ENCODE measurements at regions not wholly inside any gene's neighbourhood (a gene's known extent, or its start where the extent isn't known, plus 50 kb on each side); places are given as distances from the start of the nearest gene placed in this dataset.

GRCh38 chr6:44656691-44657090, 269.2 kb downstream of the CDC5L start:
- no peaks in the 10 kb centered on the region for H3K36me3 Mint-ChIP-seq (ENCODE audit: low read depth)
- ChIA-PET CTCF (interaction anchor here (1.2 to 3.0 kb wide), 8 partner anchors 10 to 1274 kb away, joined by 3 to 20 read pairs (median 6); no protein-coding TSS in a partner anchor), POLR2A (no interaction called here)
- DNase-seq: no peak
- H3K27me3 Mint-ChIP-seq: peaks cover 8% of the 10 kb centered on the region
- H3K4me1 Mint-ChIP-seq: peaks cover 9% of the 10 kb centered on the region
- no peak overlapping the region for H3K27ac Mint-ChIP-seq
- peaks cover 5% of the 10 kb centered on the region for H3K9me3 Mint-ChIP-seq
- H3K4me3 Mint-ChIP-seq: no peak overlapping the region

GRCh38 chr6:44657206-44657819, 269.8 kb downstream of the CDC5L start:
- Mint-ChIP-seq H3K4me1 (peaks cover 9% of the 10 kb centered on the region), H3K4me3 (no peak overlapping the region), H3K36me3 (ENCODE audit: low read depth) (no peaks in the 10 kb centered on the region), H3K27ac (no peak overlapping the region), H3K9me3 (peaks cover 5% of the 10 kb centered on the region), H3K27me3 (peaks cover 8% of the 10 kb centered on the region)
- no peak for DNase-seq
- ChIA-PET POLR2A (no interaction called here), CTCF (interaction anchor here (1.8 to 3.0 kb wide), 3 partner anchors 10 to 27 kb away, joined by 6 to 20 read pairs (median 9); no protein-coding TSS in a partner anchor)

- Mint-ChIP-seq H3K27ac (no peak overlapping the region), H3K36me3 (ENCODE audit: low read depth) (no peaks in the 10 kb centered on the region), H3K4me1 (peaks cover 9% of the 10 kb centered on the region), H3K9me3 (peaks cover 5% of the 10 kb centered on the region), H3K4me3 (no peak overlapping the region), H3K27me3 (peaks cover 5% of the 10 kb centered on the region)
- no peak for DNase-seq
- ChIA-PET POLR2A (no interaction called here), CTCF (interaction anchor here (1.4 kb wide), 1 partner anchor 183 kb away, joined by 3 read pairs; no protein-coding TSS in a partner anchor)
Observed at GRCh38 chr6:44658571-44658970, 271.1 kb downstream of the CDC5L start.

- peaks cover 5% of the 10 kb centered on the region for H3K9me3 Mint-ChIP-seq
- no peaks in the 10 kb centered on the region for H3K36me3 Mint-ChIP-seq (ENCODE audit: low read depth)
- ChIA-PET CTCF (interaction anchor here (0.9 to 2.0 kb wide), 3 partner anchors 12 to 1055 kb away, joined by 3 to 5 read pairs (median 3); no protein-coding TSS in a partner anchor), POLR2A (no interaction called here)
- H3K27ac Mint-ChIP-seq: no peak overlapping the region
- no peak for DNase-seq
- no peaks in the 10 kb centered on the region for H3K27me3 Mint-ChIP-seq
- H3K4me3 Mint-ChIP-seq: no peak overlapping the region
- H3K4me1 Mint-ChIP-seq: peaks cover 9% of the 10 kb centered on the region
Observed at GRCh38 chr6:44659726-44660125, 272.2 kb downstream of the CDC5L start.

- POLR2A ChIA-PET: no interaction called here
- Mint-ChIP-seq H3K4me1 (peaks cover under 1% of the 10 kb centered on the region), H3K4me3 (no peak overlapping the region), H3K27ac (no peak overlapping the region), H3K9me3 (peaks cover 5% of the 10 kb centered on the region), H3K36me3 (ENCODE audit: low read depth) (no peaks in the 10 kb centered on the region), H3K27me3 (no peaks in the 10 kb centered on the region)
- DNase-seq: no peak
- CTCF ChIA-PET: interaction anchor here (2.0 kb wide), 1 partner anchor 13 kb away, joined by 5 read pairs; no protein-coding TSS in a partner anchor
Observed at GRCh38 chr6:44660561-44661220, 273.2 kb downstream of the CDC5L start.

GRCh38 chr6:44661221-44662008, 273.9 kb downstream of the CDC5L start:
- H3K4me1 Mint-ChIP-seq: no peaks in the 10 kb centered on the region
- H3K27me3 Mint-ChIP-seq: no peaks in the 10 kb centered on the region
- no peak overlapping the region for H3K27ac Mint-ChIP-seq
- peaks cover 5% of the 10 kb centered on the region for H3K9me3 Mint-ChIP-seq
- H3K4me3 Mint-ChIP-seq: no peak overlapping the region
- POLR2A ChIA-PET: no interaction called here
- DNase-seq: no peak
- H3K36me3 Mint-ChIP-seq (ENCODE audit: low read depth): no peaks in the 10 kb centered on the region
- CTCF ChIA-PET: no interaction called here

- no peak for DNase-seq
- no peaks in the 10 kb centered on the region for H3K27me3 Mint-ChIP-seq
- no peak overlapping the region for H3K4me3 Mint-ChIP-seq
- no peak overlapping the region for H3K27ac Mint-ChIP-seq
- peaks cover 5% of the 10 kb centered on the region for H3K9me3 Mint-ChIP-seq
- ChIA-PET CTCF (interaction anchor here (0.6 to 1.3 kb wide), 3 partner anchors 9 to 1260 kb away, joined by 3 read pairs; no protein-coding TSS in a partner anchor), POLR2A (no interaction called here)
- H3K4me1 Mint-ChIP-seq: no peaks in the 10 kb centered on the region
- H3K36me3 Mint-ChIP-seq (ENCODE audit: low read depth): no peaks in the 10 kb centered on the region
Observed at GRCh38 chr6:44662461-44663121, 275.1 kb downstream of the CDC5L start.

GRCh38 chr6:44663860-44664634, 276.5 kb downstream of the CDC5L start:
- H3K4me1 Mint-ChIP-seq: no peaks in the 10 kb centered on the region
- ChIA-PET CTCF (interaction anchor here (1.0 to 1.3 kb wide), 2 partner anchors 8 to 10 kb away, joined by 3 to 5 read pairs; no protein-coding TSS in a partner anchor), POLR2A (no interaction called here)
- no peaks in the 10 kb centered on the region for H3K36me3 Mint-ChIP-seq (ENCODE audit: low read depth)
- no peaks in the 10 kb centered on the region for H3K27me3 Mint-ChIP-seq
- DNase-seq: no peak
- H3K9me3 Mint-ChIP-seq: no peaks in the 10 kb centered on the region
- H3K27ac Mint-ChIP-seq: no peak overlapping the region
- no peak overlapping the region for H3K4me3 Mint-ChIP-seq

- Mint-ChIP-seq H3K27ac (no peak overlapping the region), H3K36me3 (ENCODE audit: low read depth) (no peaks in the 10 kb centered on the region), H3K27me3 (no peaks in the 10 kb centered on the region), H3K9me3 (no peaks in the 10 kb centered on the region), H3K4me3 (no peak overlapping the region), H3K4me1 (no peaks in the 10 kb centered on the region)
- POLR2A ChIA-PET: no interaction called here
- no peak for DNase-seq
- CTCF ChIA-PET: interaction anchor here (1.3 kb wide), 1 partner anchor 9 kb away, joined by 5 read pairs; no protein-coding TSS in a partner anchor
Observed at GRCh38 chr6:44664716-44665115, 277.2 kb downstream of the CDC5L start.

GRCh38 chr6:44665143-44665542, 277.6 kb downstream of the CDC5L start:
- Mint-ChIP-seq H3K4me3 (no peak overlapping the region), H3K27me3 (no peaks in the 10 kb centered on the region), H3K9me3 (no peaks in the 10 kb centered on the region), H3K4me1 (no peaks in the 10 kb centered on the region), H3K36me3 (ENCODE audit: low read depth) (no peaks in the 10 kb centered on the region), H3K27ac (no peak overlapping the region)
- CTCF ChIA-PET: no interaction called here
- POLR2A ChIA-PET: no interaction called here
- DNase-seq: no peak

- no peak overlapping the region for H3K27ac Mint-ChIP-seq
- ChIA-PET CTCF (no interaction called here), POLR2A (no interaction called here)
- DNase-seq: no peak
- H3K4me1 Mint-ChIP-seq: no peaks in the 10 kb centered on the region
- no peak overlapping the region for H3K4me3 Mint-ChIP-seq
- no peaks in the 10 kb centered on the region for H3K36me3 Mint-ChIP-seq (ENCODE audit: low read depth)
- no peaks in the 10 kb centered on the region for H3K27me3 Mint-ChIP-seq
- no peaks in the 10 kb centered on the region for H3K9me3 Mint-ChIP-seq
Observed at GRCh38 chr6:44665683-44666082, 278.2 kb downstream of the CDC5L start.

GRCh38 chr6:44666324-44666723, 278.8 kb downstream of the CDC5L start:
- ChIA-PET POLR2A (no interaction called here), CTCF (interaction anchor here (4.7 kb wide), 1 partner anchor 10 kb away, joined by 20 read pairs; no protein-coding TSS in a partner anchor)
- Mint-ChIP-seq H3K9me3 (no peaks in the 10 kb centered on the region), H3K4me1 (no peaks in the 10 kb centered on the region), H3K4me3 (no peak overlapping the region), H3K36me3 (ENCODE audit: low read depth) (no peaks in the 10 kb centered on the region), H3K27ac (no peak overlapping the region), H3K27me3 (no peaks in the 10 kb centered on the region)
- no peak for DNase-seq

Measured in activated CD4-positive, alpha-beta T cell treated with anti-CD3 and anti-CD28 coated beads, Interleukin-2, amount 10 ng/mL, durations not matched to agents 7 days and 5 days (primary cell).